ENCODE measurements at regions not wholly inside any gene's neighbourhood (a gene's known extent, or its start where the extent isn't known, plus 50 kb on each side); places are given as distances from the start of the nearest gene placed in this dataset.
A peak's percentile ranks its signal among the peaks of the same experiment; 100 is the strongest.
"Not testable (repeated sequence)": the region's sequence is repeated elsewhere in the genome, so short reads cannot be mapped to it uniquely, and the experiment has no call there.

DNA sequence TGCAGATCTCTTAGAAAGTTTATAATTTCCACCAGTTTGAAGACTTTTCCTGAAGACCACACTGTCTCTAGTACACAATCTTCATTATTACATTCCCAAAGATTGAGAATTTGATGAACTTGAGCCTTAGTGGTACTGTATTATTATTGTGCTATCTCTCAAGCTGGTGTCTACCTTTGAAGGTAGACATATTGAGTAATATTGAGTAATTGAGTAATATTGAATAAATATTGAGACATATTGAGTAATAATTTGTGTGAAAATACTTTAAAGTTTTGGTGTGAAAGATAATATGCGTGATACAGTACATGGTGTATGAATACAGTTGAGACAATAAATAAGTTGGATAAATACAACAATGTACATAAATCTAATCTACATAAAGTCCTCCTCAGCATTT is 613.1 kb upstream of the ADGRL2 start:
- DNase-seq = no peak

DNA sequence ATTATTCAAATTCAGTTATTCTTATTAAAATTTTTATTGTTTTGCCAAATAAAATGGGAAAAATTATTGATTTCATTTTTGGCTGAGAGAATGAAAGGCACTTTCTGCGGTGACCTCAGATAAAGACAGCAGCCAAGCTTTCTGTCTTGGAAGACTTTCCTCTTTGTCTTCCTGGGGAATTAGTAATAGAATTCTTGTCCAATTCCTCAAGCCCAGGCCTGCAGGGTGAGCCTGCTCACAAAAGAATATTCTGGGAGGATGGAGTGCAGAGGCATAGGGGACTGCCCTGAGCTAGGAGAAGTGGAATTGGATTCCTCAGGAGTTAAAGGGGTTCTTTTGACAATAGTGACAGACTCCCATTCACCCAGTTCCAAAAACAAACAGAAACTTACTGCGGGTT is 614.5 kb upstream of the ADGRL2 start:
- no peak for DNase-seq

DNA sequence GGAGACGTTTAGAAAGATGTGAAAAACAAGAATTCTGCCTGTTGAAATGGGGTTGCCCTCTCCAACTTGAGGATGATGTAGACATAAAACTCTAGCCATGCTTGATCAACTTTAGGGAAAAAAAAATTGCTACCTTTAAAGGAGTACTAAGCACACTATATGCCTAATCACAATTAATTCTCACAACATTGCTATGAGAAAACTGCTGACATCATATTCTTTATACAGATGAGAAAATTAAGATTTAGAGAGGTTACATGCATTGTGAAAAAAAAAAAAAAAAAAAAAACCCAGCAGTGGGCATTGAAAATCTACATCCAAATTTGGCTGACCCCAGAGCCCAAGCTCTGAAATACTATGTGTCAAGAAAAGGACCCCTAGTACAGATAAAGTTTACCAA is 617.2 kb upstream of the ADGRL2 start:
- DNase-seq = no peak

DNA sequence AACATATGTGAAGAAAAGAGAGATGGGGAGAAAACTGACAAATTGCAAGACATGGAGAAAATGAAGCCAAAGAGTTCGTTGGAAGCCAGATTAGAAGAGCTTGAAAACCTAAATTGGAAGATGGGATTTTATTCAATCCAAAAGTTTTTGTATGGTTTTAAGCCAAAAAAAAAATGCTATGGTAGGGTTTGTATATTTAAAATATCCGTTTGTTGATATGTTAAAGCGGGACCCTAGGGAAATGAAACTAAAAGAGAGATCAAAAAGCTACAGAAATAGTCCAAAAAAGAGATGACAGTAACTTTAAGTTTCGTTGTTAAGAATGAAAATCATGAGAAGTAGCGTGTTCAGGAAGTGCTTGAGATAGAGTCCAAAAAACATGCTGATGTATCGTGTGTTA is 617.7 kb upstream of the ADGRL2 start:
- no peak for DNase-seq

DNA sequence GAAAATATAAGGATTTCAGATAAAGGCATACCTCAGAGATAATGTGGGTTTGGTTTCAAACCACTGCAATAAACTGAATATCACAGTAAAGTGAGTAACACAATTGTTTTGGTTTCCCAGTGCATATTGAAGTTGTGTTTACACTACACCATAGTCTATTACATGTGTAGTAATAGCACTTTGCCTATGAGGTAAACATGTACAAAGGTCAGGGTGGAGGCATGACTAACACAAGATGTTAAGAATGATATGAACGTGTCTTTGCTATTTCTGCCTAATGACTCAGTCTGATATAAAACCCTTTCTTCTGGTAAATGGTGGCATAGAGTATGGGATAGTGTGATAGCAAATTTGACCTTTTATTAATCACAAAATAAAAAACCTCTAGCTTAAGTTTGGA is 621.5 kb upstream of the ADGRL2 start:
- DNase-seq = peak; percentile 9

DNA sequence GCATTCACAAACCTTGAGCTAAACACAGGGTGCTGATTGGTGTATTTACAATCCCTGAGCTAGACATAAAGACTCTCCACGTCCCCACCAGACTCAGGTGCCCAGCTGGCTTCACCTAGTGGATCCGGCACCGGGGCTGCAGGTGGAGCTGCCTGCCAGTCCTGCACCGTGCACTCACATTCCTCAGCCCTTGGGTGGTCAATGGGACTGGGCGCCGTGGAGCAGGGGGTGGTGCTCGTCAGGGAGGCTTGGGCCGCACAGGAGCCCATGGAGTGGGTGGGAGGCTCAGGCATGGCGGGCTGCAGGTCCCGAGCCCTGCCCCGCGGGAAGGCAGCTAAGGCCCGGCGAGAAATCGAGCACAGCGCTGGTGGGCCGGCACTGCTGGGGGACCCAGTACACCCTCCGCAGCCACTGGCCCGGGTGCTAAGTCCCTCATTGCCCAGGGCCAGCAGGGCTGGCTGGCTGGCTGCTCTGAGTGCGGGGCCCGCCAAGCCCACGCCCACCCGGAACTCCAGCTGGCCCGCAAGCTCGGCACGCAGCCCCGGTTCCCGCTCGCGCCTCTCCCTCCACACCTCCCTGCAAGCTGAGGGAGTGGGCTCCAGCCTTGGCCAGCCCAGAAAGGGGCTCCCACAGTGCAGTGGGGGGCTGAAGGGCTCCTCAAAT is 622.2 kb upstream of the ADGRL2 start:
- not testable (repeated sequence) for DNase-seq

DNA sequence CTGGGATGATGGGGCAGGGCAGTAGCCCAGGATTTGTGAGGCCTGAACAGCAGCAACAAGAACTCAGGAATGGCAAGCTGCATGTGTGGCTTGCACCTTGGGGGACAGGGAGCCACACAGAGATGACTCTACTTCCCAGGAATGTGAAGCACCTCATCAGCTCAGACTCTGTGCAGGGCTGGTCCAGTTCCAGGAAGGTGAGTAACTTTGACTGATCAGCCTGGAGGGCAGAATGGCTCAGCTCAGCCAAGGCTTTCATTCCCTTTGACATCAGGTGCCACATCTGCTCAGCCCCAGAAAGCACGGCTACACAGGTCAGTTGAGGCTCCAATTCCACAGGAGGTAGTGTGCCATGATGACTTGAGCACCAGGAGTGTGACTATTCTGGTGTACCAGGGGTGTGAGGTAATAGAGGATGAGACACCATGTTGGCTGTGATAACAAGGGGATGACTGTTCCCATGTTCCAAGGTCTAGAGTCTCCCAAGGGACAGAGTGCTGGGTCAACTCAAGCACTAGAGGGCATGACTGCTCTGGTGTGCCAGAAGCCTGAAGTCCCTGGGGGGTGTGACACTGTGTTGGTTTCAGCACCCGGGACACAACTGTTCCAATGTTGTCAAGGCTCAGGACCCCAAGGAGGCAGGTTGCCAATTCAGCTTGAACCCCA is 625.8 kb upstream of the ADGRL2 start:
- no peak for DNase-seq

DNA sequence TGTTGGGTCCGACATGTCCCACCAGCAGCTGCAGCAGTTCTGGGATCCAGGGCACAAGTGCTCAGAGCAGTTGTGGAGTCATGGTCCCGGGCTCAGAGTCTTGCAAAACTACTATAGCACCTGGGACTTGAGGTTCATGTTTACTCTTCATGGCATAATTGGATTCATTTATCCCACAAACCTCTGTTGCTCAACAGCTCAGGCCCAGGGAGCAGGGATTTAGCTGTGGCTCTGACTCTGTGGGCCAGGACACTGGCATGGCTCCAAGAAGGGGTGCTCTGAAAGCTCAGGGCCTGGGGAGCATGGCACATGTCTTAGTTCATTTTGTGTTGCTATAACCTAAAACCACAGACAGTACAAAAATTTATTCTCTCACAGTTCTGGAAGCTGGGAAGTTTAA is 626.7 kb upstream of the ADGRL2 start:
- DNase-seq = no peak

DNA sequence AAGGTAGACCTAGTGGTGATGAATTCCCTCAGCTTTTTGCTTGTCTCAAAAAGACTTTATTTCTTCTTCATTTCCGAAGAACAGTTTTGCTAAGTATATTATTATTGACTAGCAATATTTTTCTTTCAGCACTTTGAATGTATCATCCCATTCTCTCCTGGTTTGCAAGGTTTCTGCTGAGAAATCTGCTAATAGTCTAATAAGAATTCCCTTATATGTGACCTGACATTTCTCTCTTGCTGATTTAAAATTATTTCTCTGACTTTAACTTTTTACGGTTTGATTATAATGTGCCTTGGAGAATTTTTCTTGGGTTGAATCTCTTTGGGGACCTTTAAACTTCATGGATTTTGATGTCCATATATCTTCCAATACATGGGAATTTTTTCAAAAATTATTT is 628.3 kb upstream of the ADGRL2 start:
- DNase-seq = no peak

DNA sequence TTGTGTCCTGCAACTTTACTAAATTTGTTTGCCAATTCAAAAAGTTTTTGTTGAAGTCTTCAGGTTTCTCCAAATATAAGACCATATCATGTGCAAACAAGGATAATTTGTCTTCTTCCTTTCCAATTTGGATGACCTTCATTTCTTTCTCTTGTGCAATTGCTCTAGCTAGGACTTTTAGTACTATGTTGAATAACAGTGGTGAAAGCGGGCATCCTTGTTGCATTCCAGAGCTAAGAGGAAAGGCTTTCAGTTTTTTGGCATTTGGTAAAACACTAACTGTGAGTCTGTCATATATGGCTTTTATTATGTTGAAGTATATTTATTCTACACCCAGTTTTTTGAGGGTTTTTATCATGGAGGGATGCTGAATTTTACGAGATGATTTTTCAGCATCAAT is 630.0 kb upstream of the ADGRL2 start:
- no peak for DNase-seq

DNA sequence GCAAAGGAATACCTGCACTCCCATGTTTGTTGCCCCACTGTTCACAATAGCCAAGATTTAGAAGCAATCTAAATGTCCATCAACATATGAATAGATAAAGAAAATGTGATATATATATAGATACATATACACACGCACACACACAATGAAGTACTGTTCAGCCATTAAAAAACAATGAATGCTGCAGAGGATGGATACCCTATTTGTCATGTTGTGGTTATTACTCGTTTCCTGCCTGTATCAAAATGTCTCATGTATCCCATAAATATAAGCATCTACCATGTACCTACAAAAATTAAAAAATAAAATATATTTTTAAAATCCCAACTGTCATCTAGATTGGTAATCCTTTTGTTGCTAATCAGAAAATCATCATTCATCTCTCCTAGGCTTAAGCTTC is 634.8 kb upstream of the ADGRL2 start:
- DNase-seq = no peak

DNA sequence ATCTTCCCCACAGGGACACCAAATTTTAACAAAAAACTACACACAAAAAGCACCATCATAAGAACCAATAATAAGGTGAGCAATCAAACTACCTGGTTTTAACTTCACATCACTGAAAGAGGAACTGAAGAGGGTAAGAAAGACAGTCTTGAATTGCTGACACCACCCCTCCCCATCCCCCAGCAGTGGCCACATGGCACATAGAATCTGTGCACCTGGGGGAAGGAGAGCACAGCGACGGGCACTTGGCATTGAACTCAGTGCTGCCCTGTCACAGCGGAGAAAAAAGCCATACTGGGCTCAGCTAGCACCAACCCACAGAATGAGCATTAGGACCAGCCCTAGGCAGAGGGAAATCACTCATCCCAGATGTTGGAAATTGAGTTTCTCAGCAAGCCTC is 640.0 kb upstream of the ADGRL2 start:
- DNase-seq = no peak

DNA sequence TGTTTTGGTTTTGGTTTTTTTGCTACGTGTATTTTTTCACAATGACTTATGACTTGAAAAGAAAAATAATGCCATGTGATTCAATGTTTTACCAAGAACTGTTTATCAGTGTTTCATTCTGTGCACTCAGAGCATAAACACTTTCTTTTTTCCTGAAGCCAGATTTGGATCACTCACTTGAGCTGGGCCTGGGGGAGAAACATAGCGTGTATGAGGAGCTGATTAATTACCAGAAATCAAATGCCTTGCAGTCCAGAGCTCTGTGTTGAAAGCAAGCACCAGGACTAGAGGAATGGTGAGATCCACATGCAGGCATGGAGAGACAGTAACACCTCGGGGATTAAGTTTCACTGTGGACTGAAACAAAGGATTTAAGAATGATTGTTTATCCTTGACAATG is 642.1 kb upstream of the ADGRL2 start:
- no peak for DNase-seq

DNA sequence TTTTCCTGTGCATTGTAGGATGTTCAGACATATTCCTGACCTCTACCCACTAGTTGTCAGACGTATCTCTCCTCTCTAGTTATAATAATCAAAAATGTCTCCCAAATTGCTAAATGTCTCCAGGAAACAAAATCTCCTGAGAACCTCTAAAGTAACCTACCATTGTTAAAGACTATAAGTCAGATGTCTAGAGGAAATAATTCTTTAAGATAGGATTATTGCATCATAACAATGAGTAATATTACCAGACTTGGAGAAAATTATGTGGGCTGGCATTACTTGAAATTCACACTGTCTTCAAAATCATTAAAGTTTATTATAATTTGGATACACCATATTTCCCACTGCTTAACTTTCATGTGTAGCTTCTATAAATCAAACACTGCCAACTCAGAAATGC is 643.0 kb upstream of the ADGRL2 start:
- no peak for DNase-seq

DNA sequence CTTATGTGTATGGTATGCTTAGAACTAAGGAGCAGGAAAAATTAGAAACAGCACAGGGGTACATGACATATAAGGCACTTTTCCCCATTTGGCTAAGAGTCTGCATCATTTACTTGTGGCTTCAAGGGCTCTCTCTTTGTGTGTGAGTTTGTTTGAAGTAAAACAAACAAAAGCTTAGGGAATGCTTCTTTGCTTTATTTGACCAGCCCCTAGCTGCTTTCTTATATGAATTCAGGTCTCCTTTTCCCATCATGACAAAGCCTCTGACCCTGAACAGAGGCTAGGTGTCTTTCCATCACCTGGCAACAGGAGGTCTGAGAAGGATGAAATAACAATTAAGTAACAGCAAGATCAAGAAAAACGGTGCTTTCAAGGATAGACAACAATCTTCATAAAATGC is 643.8 kb upstream of the ADGRL2 start:
- no peak for DNase-seq

DNA sequence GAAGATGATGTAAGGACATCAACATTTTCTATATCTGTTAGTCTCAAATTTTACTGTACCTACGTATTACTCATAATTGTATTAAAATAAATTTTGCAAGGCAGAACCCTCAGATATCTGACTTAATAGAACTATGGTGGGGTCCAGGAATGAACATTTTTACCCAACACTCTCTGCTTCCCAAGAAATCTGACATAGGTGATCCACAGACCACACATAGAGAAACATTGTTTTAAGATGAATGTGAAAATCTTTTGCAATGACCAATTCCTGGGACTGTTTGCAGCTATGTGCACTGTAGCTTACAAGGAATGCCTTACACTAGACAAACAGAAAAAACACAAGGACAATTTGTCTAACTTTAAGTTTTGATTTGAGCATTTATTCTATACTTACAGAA is 645.6 kb upstream of the ADGRL2 start:
- DNase-seq = no peak

DNA sequence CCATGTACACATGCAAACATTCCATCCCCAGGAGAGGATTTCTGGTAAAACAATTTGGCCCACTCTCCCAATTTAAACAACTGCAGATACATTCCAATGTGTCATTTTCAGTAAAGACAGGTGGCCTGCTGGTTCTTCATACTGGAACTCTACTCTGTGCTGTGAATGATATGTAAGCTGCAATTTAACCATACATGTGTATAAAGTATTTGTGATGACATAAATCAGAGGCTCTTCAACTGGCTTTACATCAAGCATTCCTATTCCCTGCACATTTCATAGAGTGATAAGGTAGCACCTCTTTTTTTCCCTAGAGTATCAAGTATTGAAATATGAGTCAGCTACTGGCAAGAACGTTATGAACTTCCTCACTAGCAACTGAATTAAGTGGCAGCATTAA is 649.5 kb upstream of the ADGRL2 start:
- no peak for DNase-seq

DNA sequence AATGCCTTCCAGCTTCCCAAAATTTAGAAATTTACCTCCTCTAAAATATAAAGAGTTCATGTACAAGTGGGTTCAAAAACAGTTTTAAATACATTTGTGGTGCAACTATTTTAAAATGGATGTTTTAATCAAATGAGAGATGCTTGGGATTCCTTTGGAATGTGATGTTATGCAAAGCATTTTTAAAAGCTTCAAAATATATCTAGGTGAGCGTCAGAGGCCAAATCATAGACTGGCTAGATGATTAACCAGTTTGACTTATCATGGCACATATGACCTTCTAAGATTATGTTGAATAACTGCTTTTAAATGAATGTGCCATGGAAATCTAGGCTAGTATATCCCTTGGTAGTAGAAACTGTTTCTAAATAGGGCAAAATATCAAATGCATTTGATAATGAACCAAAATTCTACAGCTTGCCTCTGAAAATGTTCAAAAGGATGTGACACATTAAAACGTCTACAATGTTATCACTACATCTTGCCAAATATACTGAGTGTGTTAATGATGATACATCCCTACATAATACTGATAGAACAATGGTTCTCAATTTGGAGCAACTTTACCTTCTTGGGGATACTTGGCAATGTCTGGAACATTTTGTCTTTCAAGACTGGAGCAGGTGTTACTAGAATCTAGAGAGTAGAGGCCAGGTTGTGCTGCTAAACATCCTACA is 650.9 kb upstream of the ADGRL2 start:
- DNase-seq = no peak

DNA sequence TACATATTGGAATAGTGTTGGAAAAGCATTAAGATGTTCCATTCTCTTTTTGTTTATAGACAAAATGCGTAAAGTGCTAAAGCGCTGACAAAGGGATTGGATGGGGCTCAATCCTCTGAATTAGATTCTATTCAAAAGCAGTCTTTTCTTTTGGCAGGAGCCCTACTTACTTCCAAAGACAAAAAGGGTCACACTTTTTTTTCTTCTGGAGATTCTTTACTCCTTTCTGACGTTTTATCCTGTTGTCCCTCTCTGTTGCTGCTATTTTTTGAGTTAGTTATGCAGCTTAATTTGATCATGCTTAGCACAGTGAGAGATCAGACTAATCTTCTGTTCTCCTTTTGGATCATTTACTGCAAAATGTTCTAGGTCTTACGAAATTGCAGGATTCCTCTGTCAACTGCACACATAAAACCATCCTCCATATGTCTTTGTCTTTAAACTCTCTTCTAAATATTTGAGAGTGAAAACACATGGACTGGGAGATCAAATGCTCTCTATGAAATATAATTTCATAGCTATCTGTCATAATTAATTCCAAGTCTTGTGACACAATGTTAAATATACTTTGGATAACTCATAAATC is 656.4 kb upstream of the ADGRL2 start:
- DNase-seq = no peak

DNA sequence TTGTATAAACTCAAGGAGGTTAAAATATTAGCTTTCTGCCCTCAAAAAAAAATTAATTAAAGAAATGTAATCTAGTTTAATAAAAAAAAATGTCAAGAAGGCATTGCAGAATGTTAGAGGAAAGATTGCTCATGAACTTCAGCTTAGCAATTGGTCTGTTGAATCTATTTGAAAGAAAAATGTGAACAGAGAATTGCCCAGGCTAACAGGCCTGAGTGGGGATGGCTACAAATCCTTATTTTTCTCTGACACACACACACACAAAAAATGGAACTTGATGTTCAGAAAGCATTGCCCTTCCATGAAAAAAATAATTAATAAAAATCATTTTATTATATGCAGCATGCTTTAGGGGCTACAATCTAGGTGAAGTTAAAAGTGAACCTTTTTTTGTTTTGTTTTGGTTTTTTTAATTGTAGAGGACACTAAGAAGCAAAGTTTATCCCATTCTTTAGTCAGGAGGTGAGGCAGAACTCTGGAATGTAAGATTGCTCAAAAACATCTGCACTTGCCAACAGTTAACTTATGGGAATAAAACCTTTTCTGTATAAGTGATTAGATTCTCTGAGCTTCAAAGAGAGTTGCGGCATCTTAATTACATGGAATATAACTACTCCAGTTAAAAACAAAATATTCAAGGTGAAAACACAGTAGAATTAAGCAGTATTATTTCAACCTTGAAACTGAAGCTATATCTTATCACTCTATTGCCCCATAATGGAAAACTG is 658.5 kb upstream of the ADGRL2 start:
- no peak for DNase-seq

DNA sequence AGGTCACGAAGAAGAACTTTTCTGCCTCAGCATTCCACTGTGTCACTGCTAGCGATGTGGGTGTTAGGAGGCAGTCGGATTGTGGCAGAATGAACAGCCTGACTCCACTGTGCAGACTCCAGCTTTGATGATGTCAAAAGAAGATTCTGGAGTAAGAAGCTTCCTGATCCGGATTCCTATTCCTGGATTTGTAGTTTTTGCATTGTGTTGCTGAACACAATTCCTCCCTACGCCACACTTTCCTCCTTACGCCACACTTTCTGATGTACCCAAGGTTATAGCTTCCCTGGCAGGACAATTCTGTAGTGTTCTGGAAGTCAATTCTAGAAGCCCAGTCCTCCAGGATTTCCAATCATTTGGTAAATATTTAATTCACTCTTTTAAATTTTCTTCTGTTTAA is 665.2 kb upstream of the ADGRL2 start:
- DNase-seq = no peak

DNA sequence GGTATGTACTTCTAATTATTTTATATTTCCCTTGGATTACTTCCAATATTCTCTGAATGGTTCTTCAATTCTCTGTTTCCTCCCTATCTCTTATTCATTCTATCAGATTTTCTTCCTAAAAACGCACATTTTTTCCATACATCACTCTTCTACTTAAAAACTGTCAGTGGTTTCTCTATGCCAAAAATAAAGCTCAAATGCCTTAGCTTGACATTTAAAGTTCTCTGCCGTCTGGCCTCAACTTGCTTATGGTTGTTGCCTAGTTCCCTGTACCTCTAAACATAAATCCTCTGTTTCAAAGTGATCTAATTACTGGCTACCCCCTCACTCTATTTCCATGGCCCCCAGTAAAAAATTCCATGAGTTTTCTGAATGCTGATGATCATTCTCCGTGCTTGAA is 671.0 kb upstream of the ADGRL2 start:
- DNase-seq = no peak

DNA sequence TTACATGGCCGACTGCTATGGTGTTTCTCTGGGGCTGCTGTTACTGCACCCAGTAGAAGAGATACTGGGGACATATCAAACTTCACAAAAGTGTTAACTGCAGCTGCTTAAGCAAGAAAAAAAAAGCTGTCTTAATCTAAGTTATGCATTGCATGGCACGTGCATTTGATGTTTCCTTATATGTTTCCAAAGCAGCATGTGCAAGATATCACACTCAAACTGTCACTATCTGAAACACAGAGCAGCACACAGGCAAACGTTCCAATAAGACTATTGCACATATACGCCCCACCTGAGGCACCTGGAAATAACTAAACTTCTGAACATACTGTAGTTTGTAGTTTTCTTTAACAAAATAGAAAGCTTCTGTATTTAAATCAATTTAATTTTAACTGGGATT is 671.4 kb upstream of the ADGRL2 start:
- no peak for DNase-seq

DNA sequence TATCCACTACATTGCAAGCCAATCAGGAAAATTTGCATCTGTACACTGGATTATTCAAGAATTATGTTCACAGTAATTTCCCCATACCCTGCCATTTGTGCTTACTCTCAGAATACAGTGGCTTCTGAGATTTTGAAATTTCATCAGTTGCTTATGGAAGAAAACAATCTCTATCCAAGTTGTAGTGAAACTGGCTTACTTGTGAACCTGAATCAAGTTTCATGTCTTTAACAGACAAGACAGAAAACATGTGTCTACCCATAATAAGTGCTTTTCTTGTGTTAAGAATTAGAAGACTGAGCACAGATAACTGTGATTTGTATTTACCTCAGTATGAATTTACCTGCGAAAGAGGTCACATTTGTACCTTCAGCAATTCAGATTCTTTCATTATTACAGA is 672.7 kb upstream of the ADGRL2 start:
- no peak for DNase-seq
